ENCODE measurements at regions not wholly inside any gene's neighbourhood (a gene's known extent, or its start where the extent isn't known, plus 50 kb on each side); places are given as distances from the start of the nearest gene placed in this dataset.
A peak's percentile ranks its signal among the peaks of the same experiment; 100 is the strongest.
"Not testable (repeated sequence)": the region's sequence is repeated elsewhere in the genome, so short reads cannot be mapped to it uniquely, and the experiment has no call there.

DNA sequence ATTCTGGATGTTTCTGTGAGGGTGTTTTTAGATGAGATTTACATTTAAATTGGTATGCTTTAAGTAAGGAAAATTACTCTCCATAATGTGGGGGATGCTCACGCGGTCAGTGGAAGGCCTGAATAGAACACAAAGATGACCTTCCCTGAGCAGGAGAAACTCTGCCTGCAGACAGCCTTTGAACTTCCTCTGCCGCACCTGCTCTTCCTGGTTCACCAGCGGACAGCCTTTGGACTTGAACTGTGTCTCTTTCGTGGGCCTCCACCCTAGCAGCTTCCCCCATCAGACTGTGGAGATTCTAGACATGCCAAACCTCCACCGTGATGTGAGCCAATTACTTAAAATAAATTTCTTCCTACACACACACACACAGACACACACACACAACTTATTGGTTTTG lies 210.7 kb downstream of the EFCAB11 start:
- Mint-ChIP-seq H3K36me3 (peaks cover 4% of the 10 kb centered on the region), H3K27me3 (no peaks in the 10 kb centered on the region), H3K9me3 (peaks cover 20% of the 10 kb centered on the region), H3K27ac (no peak overlapping the region), H3K4me3 (no peak overlapping the region), H3K4me1 (ENCODE audit: low read depth in 2 of 2) (peaks cover 4 to 8% of the 10 kb centered on the region in 2 donors)
- ATAC-seq (no peak), DNase-seq (ENCODE audit: low spot score) (no peak)

DNA sequence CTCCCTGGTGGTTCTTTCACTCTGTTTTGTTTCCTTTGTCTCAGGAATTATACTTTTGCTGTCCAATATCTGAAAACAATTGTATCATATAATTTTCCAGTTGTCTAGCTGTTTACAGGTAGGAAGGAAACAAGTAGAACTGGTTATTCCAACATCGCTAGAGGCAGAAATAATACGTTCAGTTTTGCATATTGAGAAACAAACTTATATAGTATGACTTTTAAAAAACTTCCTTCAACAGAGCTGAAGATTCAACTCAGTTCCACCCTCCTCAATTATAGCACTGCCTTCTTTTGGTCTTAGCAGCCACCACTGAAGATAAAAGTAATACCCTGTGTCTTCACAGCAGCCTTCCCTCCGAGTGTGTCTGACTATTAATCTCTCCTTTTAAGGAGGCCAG lies 214.3 kb downstream of the EFCAB11 start:
- Mint-ChIP-seq H3K27me3 (no peaks in the 10 kb centered on the region), H3K4me3 (no peak overlapping the region), H3K27ac (no peak overlapping the region), H3K36me3 (no peaks in the 10 kb centered on the region), H3K4me1 (ENCODE audit: low read depth in 2 of 2) (peaks cover 4 to 11% of the 10 kb centered on the region in 2 donors), H3K9me3 (peaks cover 3% of the 10 kb centered on the region)
- ATAC-seq (no peak), DNase-seq (ENCODE audit: low spot score) (no peak)

DNA sequence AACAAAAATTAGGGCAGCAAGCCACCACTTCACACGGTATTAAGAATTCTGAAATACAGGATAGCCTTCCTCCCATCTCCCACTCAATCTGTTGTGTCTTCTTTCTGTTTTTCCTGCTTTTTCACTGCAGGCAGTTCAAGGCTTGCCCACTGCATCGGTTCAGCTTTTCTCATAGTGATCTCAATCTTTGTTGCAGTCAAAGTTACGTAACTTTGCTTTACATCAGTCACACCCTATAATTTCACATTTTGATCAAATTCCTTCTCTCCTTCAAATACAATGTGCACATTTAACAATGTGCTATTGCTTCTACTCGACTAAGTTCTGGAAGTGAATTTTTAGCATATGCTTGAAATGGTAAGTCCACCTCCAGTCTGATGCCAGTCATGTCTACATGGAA lies 217.6 kb downstream of the EFCAB11 start:
- peaks cover 0 to 5% of the 10 kb centered on the region in 2 donors for H3K4me1 Mint-ChIP-seq (ENCODE audit: low read depth in 2 of 2)
- no peak for DNase-seq (ENCODE audit: low spot score)
- ATAC-seq = no peak
- H3K36me3 Mint-ChIP-seq = no peaks in the 10 kb centered on the region
- no peaks in the 10 kb centered on the region for H3K27me3 Mint-ChIP-seq
- H3K9me3 Mint-ChIP-seq = no peaks in the 10 kb centered on the region
- no peak overlapping the region for H3K4me3 Mint-ChIP-seq
- H3K27ac Mint-ChIP-seq = no peak overlapping the region

DNA sequence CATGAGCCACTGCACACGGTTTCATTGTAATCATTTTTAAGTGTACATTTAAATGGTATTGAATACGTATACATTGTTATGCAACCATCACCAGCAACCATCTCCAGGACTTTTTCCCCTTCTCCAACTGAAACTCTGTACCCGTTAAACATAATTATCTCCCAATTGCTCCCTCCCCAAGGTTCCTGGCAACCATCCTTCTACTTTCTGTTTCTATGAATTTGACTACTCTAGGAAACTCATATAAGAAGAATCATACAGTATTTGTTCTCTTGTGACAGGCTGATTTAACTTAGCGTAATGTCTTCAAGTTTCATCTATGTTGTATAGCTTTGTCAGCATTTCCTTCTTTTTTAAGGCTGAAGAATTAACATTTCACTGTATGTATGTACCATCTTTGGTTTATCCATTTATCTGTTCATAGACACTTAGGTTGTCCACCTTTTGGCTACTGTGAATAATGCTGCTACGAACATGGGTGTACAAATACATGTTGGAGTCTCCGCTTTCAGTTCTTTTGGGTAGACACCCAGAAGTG lies 223.1 kb downstream of the EFCAB11 start:
- peak overlapping the region in 1 of 2 donors; percentile 7 for H3K27ac Mint-ChIP-seq

DNA sequence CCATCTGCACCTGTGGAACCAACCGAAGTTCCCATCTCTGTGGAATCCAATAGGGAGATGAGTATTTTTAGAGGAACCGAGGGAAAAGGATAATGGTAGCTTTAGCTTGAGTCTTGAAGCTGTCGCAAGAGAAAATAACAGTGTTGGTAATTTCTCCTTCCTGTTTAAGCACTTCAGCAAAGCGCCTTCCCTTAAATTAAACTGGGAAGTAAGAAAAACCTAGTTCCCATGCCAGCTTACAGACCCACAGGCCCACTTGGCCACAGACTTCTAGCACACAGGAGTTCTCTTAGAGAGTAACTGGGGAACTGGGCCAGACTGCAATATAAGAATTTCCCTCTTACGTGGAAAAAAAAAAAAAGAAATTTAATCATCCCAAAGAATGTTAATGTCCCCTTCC lies 223.8 kb downstream of the EFCAB11 start:
- Mint-ChIP-seq H3K4me3 (no peak overlapping the region), H3K4me1 (ENCODE audit: low read depth in 2 of 2) (peaks cover 3 to 15% of the 10 kb centered on the region in 2 donors), H3K36me3 (no peaks in the 10 kb centered on the region), H3K27me3 (no peaks in the 10 kb centered on the region), H3K27ac (no peak overlapping the region), H3K9me3 (peaks cover 3% of the 10 kb centered on the region)
- DNase-seq (ENCODE audit: low spot score) (no peak), ATAC-seq (no peak)

More for the DNA sequence above, 223.1 kb downstream of the EFCAB11 start:
- Mint-ChIP-seq H3K9me3 (peaks cover 3% of the 10 kb centered on the region), H3K4me1 (ENCODE audit: low read depth in 2 of 2) (peaks cover 3 to 10% of the 10 kb centered on the region in 2 donors), H3K27me3 (no peaks in the 10 kb centered on the region), H3K36me3 (no peaks in the 10 kb centered on the region), H3K4me3 (no peak overlapping the region)
- DNase-seq (ENCODE audit: low spot score) (no peak), ATAC-seq (no peak)

DNA sequence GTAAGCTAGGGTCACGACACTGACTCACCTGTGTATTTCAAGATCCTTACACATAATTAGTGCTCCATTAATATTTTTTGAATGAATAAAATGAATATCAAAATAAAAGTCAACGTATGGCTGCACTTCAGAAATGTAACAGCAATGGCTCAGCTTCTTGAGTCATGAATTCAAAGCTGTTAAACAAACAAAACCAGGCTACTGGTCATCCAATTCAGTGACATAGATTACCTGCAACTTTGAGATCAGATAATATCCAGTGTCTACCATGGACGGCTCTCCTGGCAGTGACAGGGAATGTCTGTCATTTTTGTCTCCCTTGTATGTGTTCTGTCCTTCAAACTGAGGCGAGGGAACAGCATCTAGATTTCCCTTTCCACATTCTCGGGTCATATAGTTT lies 225.6 kb downstream of the EFCAB11 start:
- Mint-ChIP-seq H3K4me1 (ENCODE audit: low read depth in 2 of 2) (peaks cover 19 to 29% of the 10 kb centered on the region in 2 donors), H3K27me3 (no peaks in the 10 kb centered on the region), H3K36me3 (no peaks in the 10 kb centered on the region), H3K27ac (peak overlapping the region in 1 of 2 donors; percentile 22), H3K4me3 (no peak overlapping the region), H3K9me3 (peaks cover 3% of the 10 kb centered on the region)
- ATAC-seq (no peak), DNase-seq (ENCODE audit: low spot score) (no peak)

DNA sequence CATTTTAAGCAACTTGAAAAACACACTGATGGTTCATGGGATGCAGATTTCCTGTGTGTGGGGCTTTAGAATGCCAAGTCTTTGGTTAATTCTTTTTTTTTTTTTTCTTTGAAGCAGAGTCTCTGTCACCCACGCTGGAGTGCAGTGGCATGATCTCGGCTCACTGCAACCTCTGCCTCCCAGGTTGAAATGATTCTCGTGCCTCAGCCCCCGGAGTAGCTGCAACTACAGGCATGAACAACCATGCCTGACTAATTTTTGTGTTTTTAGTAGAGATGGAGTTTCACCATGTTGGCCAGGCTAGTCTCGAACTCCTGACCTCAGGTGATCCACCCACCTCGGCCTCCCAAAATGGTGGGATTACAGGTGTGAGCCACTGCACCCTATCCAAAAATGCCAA lies 228.3 kb downstream of the EFCAB11 start:
- peaks cover 38 to 52% of the 10 kb centered on the region in 2 donors for H3K4me1 Mint-ChIP-seq (ENCODE audit: low read depth in 2 of 2)
- H3K27ac Mint-ChIP-seq; ATAC-seq; DNase-seq (ENCODE audit: low spot score); H3K4me3 Mint-ChIP-seq; H3K36me3 Mint-ChIP-seq; H3K27me3 Mint-ChIP-seq; H3K9me3 Mint-ChIP-seq: not testable (repeated sequence)

DNA sequence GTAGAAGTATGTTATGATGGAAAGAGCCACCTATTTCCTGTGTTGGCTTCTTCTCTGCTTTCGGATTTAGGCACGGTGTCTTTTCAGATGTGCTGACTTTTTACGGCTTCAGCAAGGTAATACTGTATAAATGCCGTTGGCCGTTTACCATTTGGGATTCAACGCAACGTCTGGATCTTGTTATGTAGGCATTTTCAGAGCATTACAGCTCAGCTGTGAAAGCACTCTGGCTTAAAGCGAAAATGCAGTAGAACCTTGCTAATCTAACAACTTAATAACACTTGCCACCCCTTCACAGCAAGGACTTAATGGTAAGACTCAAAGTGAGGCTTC lies 229.9 kb downstream of the EFCAB11 start:
- peaks cover 6% of the 10 kb centered on the region for H3K9me3 Mint-ChIP-seq
- no peaks in the 10 kb centered on the region for H3K27me3 Mint-ChIP-seq
- ATAC-seq = no peak
- peak overlapping the region; percentile 93 to 96 for H3K27ac Mint-ChIP-seq
- DNase-seq (ENCODE audit: low spot score) = no peak
- peak overlapping the region; percentile 81 for H3K4me3 Mint-ChIP-seq
- H3K4me1 Mint-ChIP-seq (ENCODE audit: low read depth in 2 of 2) = peaks cover 55 to 68% of the 10 kb centered on the region in 2 donors
- peaks cover 5% of the 10 kb centered on the region for H3K36me3 Mint-ChIP-seq

DNA sequence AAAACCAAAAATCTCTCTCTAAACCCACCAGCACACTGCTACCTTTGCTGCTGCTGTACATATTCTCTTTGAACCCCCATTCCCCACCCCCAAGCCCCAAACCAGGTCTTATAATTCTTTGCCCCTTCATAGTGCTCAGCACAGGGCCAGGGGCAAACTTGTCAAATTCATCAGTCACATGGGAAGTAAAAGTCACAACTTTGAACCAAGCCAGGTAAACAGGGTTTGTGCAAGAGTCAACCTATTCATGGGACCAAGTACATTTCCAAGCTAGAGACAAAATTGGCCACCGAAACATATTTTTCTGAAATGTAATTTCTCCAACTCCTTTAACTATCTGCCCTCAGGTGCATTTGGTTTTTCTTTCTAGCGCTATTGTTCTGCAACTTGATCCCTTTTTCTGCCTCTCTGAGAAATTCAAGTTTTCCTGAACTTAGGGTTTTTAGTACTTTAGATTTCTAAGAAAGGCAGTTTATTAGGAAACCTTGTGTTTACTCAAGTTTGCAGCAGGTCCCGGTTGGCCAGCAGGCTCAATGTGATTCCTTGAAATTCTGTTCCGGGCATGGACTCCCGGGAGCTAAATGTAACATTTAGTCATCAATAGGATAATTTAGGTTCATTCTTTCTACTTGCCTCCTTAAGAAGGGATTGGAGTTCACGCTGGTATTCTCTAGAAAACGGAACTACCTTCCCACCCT lies 230.5 kb downstream of the EFCAB11 start:
- Mint-ChIP-seq H3K27me3 (no peaks in the 10 kb centered on the region), H3K36me3 (peaks cover 5% of the 10 kb centered on the region), H3K4me3 (peak overlapping the region; percentile 81), H3K4me1 (ENCODE audit: low read depth in 2 of 2) (peaks cover 58 to 74% of the 10 kb centered on the region in 2 donors), H3K27ac (peak overlapping the region; percentile 93 to 96), H3K9me3 (peaks cover 3% of the 10 kb centered on the region)
- no peak for DNase-seq (ENCODE audit: low spot score)
- ATAC-seq = no peak

DNA sequence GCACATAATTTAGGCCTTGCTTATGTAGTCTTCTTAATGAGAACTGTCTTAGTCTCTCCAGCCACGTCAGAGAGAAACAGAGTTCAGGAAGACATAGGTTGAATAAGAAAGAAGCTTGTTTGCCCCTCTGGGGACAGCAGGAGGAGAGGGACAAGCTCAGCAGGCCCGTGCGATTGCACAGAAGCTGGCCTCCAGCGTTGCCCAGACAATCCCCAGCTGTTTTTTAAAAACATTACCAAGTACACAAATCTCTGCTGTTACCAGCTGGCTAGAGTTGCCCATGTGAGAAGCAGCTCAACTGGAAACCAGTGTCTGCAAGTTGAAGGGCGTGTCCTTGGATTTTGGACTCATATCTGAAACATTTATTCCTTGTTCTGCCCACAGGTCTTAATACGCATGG lies 232.6 kb downstream of the EFCAB11 start:
- H3K27me3 Mint-ChIP-seq = no peaks in the 10 kb centered on the region
- ATAC-seq = no peak
- peaks cover 5% of the 10 kb centered on the region for H3K36me3 Mint-ChIP-seq
- DNase-seq (ENCODE audit: low spot score) = no peak
- peak overlapping the region; percentile 63 for H3K4me3 Mint-ChIP-seq
- H3K4me1 Mint-ChIP-seq (ENCODE audit: low read depth in 2 of 2) = peaks cover 69 to 78% of the 10 kb centered on the region in 2 donors
- peaks cover 3% of the 10 kb centered on the region for H3K9me3 Mint-ChIP-seq
- peak overlapping the region; percentile 93 to 96 for H3K27ac Mint-ChIP-seq

DNA sequence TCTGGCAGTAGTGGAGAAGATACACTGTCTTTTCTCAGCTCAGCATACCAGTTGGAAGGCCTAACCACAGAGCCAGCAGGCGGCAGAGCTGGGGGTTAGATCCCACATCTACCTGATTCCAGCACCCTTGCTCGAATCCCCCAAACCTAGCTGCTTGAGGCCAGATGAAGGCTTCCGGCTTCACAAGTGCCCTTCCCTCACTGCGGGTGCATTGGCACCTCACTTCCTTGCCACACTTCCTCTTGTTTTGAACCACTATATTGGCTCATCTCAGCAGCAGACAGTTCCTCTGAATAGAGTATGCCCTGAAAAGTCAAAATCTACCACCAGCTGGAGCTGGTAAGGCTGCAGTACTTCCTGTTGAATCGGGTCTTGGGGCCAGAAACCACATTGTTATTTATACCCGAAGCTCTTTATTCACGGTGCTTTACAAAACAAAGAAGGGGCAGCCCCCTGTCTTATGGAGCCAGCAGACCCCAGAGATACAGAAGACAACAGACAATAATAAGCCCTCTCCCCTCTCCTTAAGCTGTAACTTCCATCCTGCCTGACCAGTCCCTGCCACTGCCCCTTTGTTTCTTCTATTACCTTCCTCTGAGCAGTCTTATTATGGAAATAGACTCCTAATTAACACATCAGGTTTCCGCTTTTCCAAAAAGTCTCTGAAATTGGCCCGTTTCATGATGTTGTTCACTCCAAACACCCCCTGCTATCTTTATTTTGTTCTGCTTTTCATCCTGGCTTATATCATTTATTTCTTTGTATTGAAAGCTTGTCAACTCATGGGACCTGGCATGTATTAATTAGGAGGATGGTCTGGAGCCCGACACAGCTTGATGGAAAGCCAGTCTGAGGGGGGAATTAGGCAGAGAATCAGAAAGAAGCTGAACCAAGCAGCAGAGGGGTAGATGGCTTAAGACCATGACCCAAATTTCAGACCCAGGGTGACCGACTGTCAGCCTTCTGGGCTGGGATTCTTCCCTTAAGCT lies 233.5 kb downstream of the EFCAB11 start:
- Mint-ChIP-seq H3K4me1 (ENCODE audit: low read depth in 2 of 2) (peaks cover 69 to 77% of the 10 kb centered on the region in 2 donors), H3K9me3 (peaks cover 3% of the 10 kb centered on the region), H3K4me3 (peak overlapping the region; percentile 63), H3K27me3 (no peaks in the 10 kb centered on the region), H3K36me3 (peaks cover 5% of the 10 kb centered on the region), H3K27ac (peak overlapping the region; percentile 93 to 96)
- ATAC-seq (peak; percentile 92 to 95), DNase-seq (ENCODE audit: low spot score) (peak; percentile 86)

DNA sequence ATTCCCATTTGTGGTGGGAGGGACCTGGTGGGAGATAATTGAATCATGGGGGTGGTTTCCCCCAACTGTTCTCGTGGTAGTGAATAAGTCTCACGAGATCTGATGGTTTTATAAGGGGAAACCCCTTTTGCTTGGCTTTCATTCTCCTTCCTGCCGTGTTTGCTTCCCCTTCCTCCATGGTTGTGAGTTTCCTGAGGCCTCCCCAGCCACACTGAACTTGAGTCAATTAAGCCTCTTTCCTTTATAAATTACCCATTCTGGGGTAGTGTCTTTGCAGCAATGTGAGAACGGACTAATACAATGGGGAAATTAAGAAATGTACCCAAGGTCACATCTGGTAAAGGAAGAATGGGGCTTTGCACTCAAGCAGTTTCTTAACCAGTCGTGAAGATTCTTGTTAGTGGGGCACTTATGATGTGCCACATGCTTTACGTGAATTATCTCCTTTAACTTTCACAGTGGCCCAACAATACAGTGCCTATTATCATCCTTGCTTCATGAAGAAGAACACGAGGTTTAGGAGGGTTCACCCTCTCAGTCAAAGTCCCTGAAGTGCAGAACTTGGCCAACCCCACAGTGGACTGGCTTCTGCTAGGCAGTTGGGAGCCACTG lies 234.3 kb downstream of the EFCAB11 start:
- Mint-ChIP-seq H3K4me3 (peak overlapping the region; percentile 63), H3K27ac (peak overlapping the region; percentile 93 to 96), H3K4me1 (ENCODE audit: low read depth in 2 of 2) (peaks cover 68 to 71% of the 10 kb centered on the region in 2 donors), H3K9me3 (peaks cover 3% of the 10 kb centered on the region), H3K36me3 (peaks cover 5% of the 10 kb centered on the region), H3K27me3 (no peaks in the 10 kb centered on the region)
- ATAC-seq (peak; percentile 51 to 77), DNase-seq (ENCODE audit: low spot score) (peak; percentile 62)

DNA sequence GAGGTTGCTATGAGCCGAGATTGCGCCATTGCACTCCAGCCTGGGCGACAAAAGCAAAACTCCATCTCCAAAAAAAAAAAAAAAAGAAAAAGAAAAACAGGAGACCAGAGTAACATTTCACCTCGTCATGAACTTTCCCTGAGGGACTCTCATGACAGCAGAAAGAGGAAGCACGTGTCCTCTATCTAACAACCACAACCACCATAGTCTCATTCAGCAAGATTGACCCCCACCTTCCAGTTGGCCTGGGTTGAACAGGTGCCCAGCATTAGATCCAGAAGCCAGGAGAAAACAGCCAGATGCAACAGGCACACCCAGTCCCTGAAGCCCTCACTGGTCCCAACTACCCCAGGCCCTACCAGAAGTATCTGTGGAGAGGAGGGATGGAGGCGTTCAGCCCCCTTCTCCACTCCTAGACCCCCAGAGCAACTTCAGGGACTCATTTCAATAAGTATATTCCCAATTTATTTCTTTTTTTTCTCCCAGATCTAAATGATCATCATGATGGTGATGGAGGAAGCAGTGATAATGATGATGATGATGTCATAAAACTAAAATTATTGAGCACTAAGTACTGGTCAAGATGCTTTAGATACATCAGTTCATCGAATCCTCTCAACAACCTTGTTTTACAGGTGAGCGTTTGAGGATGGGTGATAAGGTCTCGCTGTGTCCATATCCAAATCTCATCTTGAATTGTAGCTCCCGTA lies 235.0 kb downstream of the EFCAB11 start:
- Mint-ChIP-seq H3K9me3 (peaks cover 3% of the 10 kb centered on the region), H3K27ac (peak overlapping the region; percentile 93 to 96), H3K27me3 (no peaks in the 10 kb centered on the region), H3K36me3 (peaks cover 5% of the 10 kb centered on the region), H3K4me3 (peak overlapping the region; percentile 63), H3K4me1 (ENCODE audit: low read depth in 2 of 2) (peaks cover 64 to 66% of the 10 kb centered on the region in 2 donors)
- ATAC-seq (no peak), DNase-seq (ENCODE audit: low spot score) (no peak)

All from natural killer cell treated with Interleukin-12 subunit alpha and Interleukin-12 subunit beta and Interleukin-15 and Interleukin-18, amount 100 ng/mL, for 72 hours (primary cell).